ENCODE measurements at regions not wholly inside any gene's neighbourhood (a gene's known extent, or its start where the extent isn't known, plus 50 kb on each side); places are given as distances from the start of the nearest gene placed in this dataset.
A peak's percentile ranks its signal among the peaks of the same experiment; 100 is the strongest.

- Histone ChIP-seq H2BK120ac (ENCODE audit: low read depth, low read length) (no peak overlapping the region), H3K4me2 (ENCODE audit: insufficient read depth, low read length, poor library complexity, severe bottlenecking) (no peak overlapping the region), H3K18ac (ENCODE audit: low read length) (no peak overlapping the region), H2AFZ (ENCODE audit: low read length) (no peak overlapping the region), H3K79me1 (ENCODE audit: low read depth, low read length) (no peaks in the 10 kb centered on the region), H3K4me3 (ENCODE audit: low read length in 2 of 2) (no peak overlapping the region), H3K4me1 (ENCODE audit: control insufficient read depth in 2 of 2, insufficient read depth in 1 of 2, low read depth in 1 of 2, low read length in 2 of 2) (peaks cover 5 to 21% of the 10 kb centered on the region in 2 donors), H3K36me3 (replicated peaks in 1 of 2; ENCODE audit: control insufficient read depth in 2 of 2, insufficient read depth in 2 of 2, low read length in 2 of 2) (no peaks in the 10 kb centered on the region), H3K23ac (ENCODE audit: low read depth, low read length, poor library complexity) (no peak overlapping the region), H4K91ac (ENCODE audit: low read depth, low read length, poor library complexity) (no peak overlapping the region), H2BK12ac (ENCODE audit: low read length) (no peak overlapping the region), H2AK5ac (ENCODE audit: low read depth, low read length) (no peak overlapping the region), H3K27me3 (ENCODE audit: control insufficient read depth in 3 of 3, insufficient read depth in 3 of 3, low read depth in 1 of 3, low read length in 3 of 3) (no peaks in the 10 kb centered on the region), H2BK15ac (ENCODE audit: low read length) (no peak overlapping the region), H3K27ac (replicated peaks; ENCODE audit: low read length) (no peak overlapping the region), H2BK5ac (ENCODE audit: low read length) (no peak overlapping the region), H3K9me3 (replicated peaks in 1 of 2; ENCODE audit: control insufficient read depth in 2 of 2, insufficient read depth in 1 of 2, low read depth in 1 of 2, low read length in 2 of 2) (peaks cover 0 to 8% of the 10 kb centered on the region in 2 donors), H3K9ac (ENCODE audit: low read depth, low read length, poor library complexity) (no peak overlapping the region), H4K8ac (ENCODE audit: low read depth, low read length) (no peak overlapping the region), H3K4ac (ENCODE audit: low read length) (no peak overlapping the region), H3K14ac (ENCODE audit: low read length) (no peak overlapping the region)
- no CpG with 5 or more reads among the region's 1 CpG for WGBS, 2 donors (ENCODE audit: extremely low coverage in 2 of 2, insufficient read length in 2 of 2, insufficient replicate concordance in 1 of 2)
- DNase-seq (ENCODE audit: low spot score), result no peak
These were observed 200.4 kb downstream of the WNT5A start for GRCh38 chr3:55286693-55287092.

- no peak overlapping the region for H3K23ac ChIP-seq (ENCODE audit: low read depth, low read length, poor library complexity)
- no peak overlapping the region for H3K18ac ChIP-seq (ENCODE audit: low read length)
- no peak overlapping the region for H2AFZ ChIP-seq (ENCODE audit: low read length)
- no peak overlapping the region for H2BK5ac ChIP-seq (ENCODE audit: low read length)
- no peak for DNase-seq (ENCODE audit: low spot score)
- WGBS, 2 donors (ENCODE audit: extremely low coverage in 2 of 2, insufficient read length in 2 of 2, insufficient replicate concordance in 1 of 2), result no CpG with 5 or more reads among the region's 2 CpGs
- no peaks in the 10 kb centered on the region for H3K79me1 ChIP-seq (ENCODE audit: low read depth, low read length)
- no peak overlapping the region for H3K27ac ChIP-seq (replicated peaks; ENCODE audit: low read length)
- peaks cover 0 to 8% of the 10 kb centered on the region in 2 donors for H3K9me3 ChIP-seq (replicated peaks in 1 of 2; ENCODE audit: control insufficient read depth in 2 of 2, insufficient read depth in 1 of 2, low read depth in 1 of 2, low read length in 2 of 2)
- H3K4me3 ChIP-seq (ENCODE audit: low read length in 2 of 2), result no peak overlapping the region
- no peak overlapping the region for H2AK5ac ChIP-seq (ENCODE audit: low read depth, low read length)
- H3K4ac ChIP-seq (ENCODE audit: low read length), result no peak overlapping the region
- peaks cover 5 to 21% of the 10 kb centered on the region in 2 donors for H3K4me1 ChIP-seq (ENCODE audit: control insufficient read depth in 2 of 2, insufficient read depth in 1 of 2, low read depth in 1 of 2, low read length in 2 of 2)
- H3K9ac ChIP-seq (ENCODE audit: low read depth, low read length, poor library complexity), result no peak overlapping the region
- no peak overlapping the region for H4K91ac ChIP-seq (ENCODE audit: low read depth, low read length, poor library complexity)
- H2BK15ac ChIP-seq (ENCODE audit: low read length), result no peak overlapping the region
- H3K27me3 ChIP-seq (ENCODE audit: control insufficient read depth in 3 of 3, insufficient read depth in 3 of 3, low read depth in 1 of 3, low read length in 3 of 3), result no peaks in the 10 kb centered on the region
- no peak overlapping the region for H2BK120ac ChIP-seq (ENCODE audit: low read depth, low read length)
- H3K14ac ChIP-seq (ENCODE audit: low read length), result no peak overlapping the region
- no peak overlapping the region for H3K4me2 ChIP-seq (ENCODE audit: insufficient read depth, low read length, poor library complexity, severe bottlenecking)
- H4K8ac ChIP-seq (ENCODE audit: low read depth, low read length), result no peak overlapping the region
- no peaks in the 10 kb centered on the region for H3K36me3 ChIP-seq (replicated peaks in 1 of 2; ENCODE audit: control insufficient read depth in 2 of 2, insufficient read depth in 2 of 2, low read length in 2 of 2)
- H2BK12ac ChIP-seq (ENCODE audit: low read length), result no peak overlapping the region
These were observed 201.9 kb downstream of the WNT5A start for GRCh38 chr3:55285156-55285555.

- Histone ChIP-seq H3K36me3 (replicated peaks in 1 of 2; ENCODE audit: control insufficient read depth in 2 of 2, insufficient read depth in 2 of 2, low read length in 2 of 2) (no peaks in the 10 kb centered on the region), H3K27me3 (ENCODE audit: control insufficient read depth in 3 of 3, insufficient read depth in 3 of 3, low read depth in 1 of 3, low read length in 3 of 3) (no peaks in the 10 kb centered on the region), H3K9me3 (replicated peaks in 1 of 2; ENCODE audit: control insufficient read depth in 2 of 2, insufficient read depth in 1 of 2, low read depth in 1 of 2, low read length in 2 of 2) (peaks cover 0 to 8% of the 10 kb centered on the region in 2 donors), H3K4ac (ENCODE audit: low read length) (no peak overlapping the region), H3K79me1 (ENCODE audit: low read depth, low read length) (no peaks in the 10 kb centered on the region), H3K18ac (ENCODE audit: low read length) (no peak overlapping the region), H4K91ac (ENCODE audit: low read depth, low read length, poor library complexity) (no peak overlapping the region), H2BK15ac (ENCODE audit: low read length) (no peak overlapping the region), H2BK120ac (ENCODE audit: low read depth, low read length) (no peak overlapping the region), H3K14ac (ENCODE audit: low read length) (no peak overlapping the region), H2AK5ac (ENCODE audit: low read depth, low read length) (no peak overlapping the region), H3K4me2 (ENCODE audit: insufficient read depth, low read length, poor library complexity, severe bottlenecking) (no peak overlapping the region), H2BK12ac (ENCODE audit: low read length) (no peak overlapping the region), H3K9ac (ENCODE audit: low read depth, low read length, poor library complexity) (no peak overlapping the region), H3K23ac (ENCODE audit: low read depth, low read length, poor library complexity) (no peak overlapping the region), H3K27ac (replicated peaks; ENCODE audit: low read length) (no peak overlapping the region), H3K4me3 (ENCODE audit: low read length in 2 of 2) (no peak overlapping the region), H3K4me1 (ENCODE audit: control insufficient read depth in 2 of 2, insufficient read depth in 1 of 2, low read depth in 1 of 2, low read length in 2 of 2) (peaks cover 7 to 17% of the 10 kb centered on the region in 2 donors), H4K8ac (ENCODE audit: low read depth, low read length) (no peak overlapping the region), H2AFZ (ENCODE audit: low read length) (peak overlapping the region; percentile 71), H2BK5ac (ENCODE audit: low read length) (no peak overlapping the region)
- no CpG with 5 or more reads among the region's 2 CpGs for WGBS, 2 donors (ENCODE audit: extremely low coverage in 2 of 2, insufficient read length in 2 of 2, insufficient replicate concordance in 1 of 2)
- DNase-seq (ENCODE audit: low spot score), result no peak
These were observed 203.6 kb downstream of the WNT5A start for GRCh38 chr3:55283441-55283925.

- Histone ChIP-seq H2AFZ (ENCODE audit: low read length) (peak overlapping the region; percentile 71), H3K4ac (ENCODE audit: low read length) (no peak overlapping the region), H3K23ac (ENCODE audit: low read depth, low read length, poor library complexity) (no peak overlapping the region), H3K9ac (ENCODE audit: low read depth, low read length, poor library complexity) (no peak overlapping the region), H2BK15ac (ENCODE audit: low read length) (no peak overlapping the region), H3K27me3 (ENCODE audit: control insufficient read depth in 3 of 3, insufficient read depth in 3 of 3, low read depth in 1 of 3, low read length in 3 of 3) (no peaks in the 10 kb centered on the region), H2BK120ac (ENCODE audit: low read depth, low read length) (no peak overlapping the region), H4K8ac (ENCODE audit: low read depth, low read length) (no peak overlapping the region), H4K91ac (ENCODE audit: low read depth, low read length, poor library complexity) (no peak overlapping the region), H3K4me3 (ENCODE audit: low read length in 2 of 2) (no peak overlapping the region), H3K14ac (ENCODE audit: low read length) (no peak overlapping the region), H3K27ac (replicated peaks; ENCODE audit: low read length) (no peak overlapping the region), H3K4me1 (ENCODE audit: control insufficient read depth in 2 of 2, insufficient read depth in 1 of 2, low read depth in 1 of 2, low read length in 2 of 2) (peaks cover 7 to 12% of the 10 kb centered on the region in 2 donors), H3K18ac (ENCODE audit: low read length) (no peak overlapping the region), H3K36me3 (replicated peaks in 1 of 2; ENCODE audit: control insufficient read depth in 2 of 2, insufficient read depth in 2 of 2, low read length in 2 of 2) (no peaks in the 10 kb centered on the region), H2AK5ac (ENCODE audit: low read depth, low read length) (no peak overlapping the region), H3K9me3 (replicated peaks in 1 of 2; ENCODE audit: control insufficient read depth in 2 of 2, insufficient read depth in 1 of 2, low read depth in 1 of 2, low read length in 2 of 2) (peaks cover 0 to 8% of the 10 kb centered on the region in 2 donors), H3K79me1 (ENCODE audit: low read depth, low read length) (no peaks in the 10 kb centered on the region), H2BK5ac (ENCODE audit: low read length) (no peak overlapping the region), H2BK12ac (ENCODE audit: low read length) (no peak overlapping the region), H3K4me2 (ENCODE audit: insufficient read depth, low read length, poor library complexity, severe bottlenecking) (no peak overlapping the region)
- DNase-seq (ENCODE audit: low spot score), result peak; percentile 11
- no CpG with 5 or more reads among the region's 4 CpGs for WGBS, 2 donors (ENCODE audit: extremely low coverage in 2 of 2, insufficient read length in 2 of 2, insufficient replicate concordance in 1 of 2)
These were observed 204.1 kb downstream of the WNT5A start for GRCh38 chr3:55282994-55283393.

All from neuronal stem cell (in vitro differentiated cells).